Non-pigmented ciliary epithelial cell (primary cell): ENCODE measurements at regions not wholly inside any gene's neighbourhood (a gene's known extent, or its start where the extent isn't known, plus 50 kb on each side); places are given as distances from the start of the nearest gene placed in this dataset.
"Not testable (repeated sequence)": the region's sequence is repeated elsewhere in the genome, so short reads cannot be mapped to it uniquely, and the experiment has no call there.

Experiments
- DNase-seq: peaks from one replicate; pipeline ENCODE4 v3.0.0-alpha.2; 2010; ENCODE audit warnings: low read depth

- DNase-seq = no peak
These were observed 930.3 kb upstream of the ARRDC3 start for GRCh38 chr5:92313385-92313784.

GRCh38 chr5:92309336-92309991 lies 926.3 kb upstream of the ARRDC3 start:
- DNase-seq = peak; percentile 28

- no peak for DNase-seq
These were observed 925.6 kb upstream of the ARRDC3 start for GRCh38 chr5:92308679-92309078.

- not testable (repeated sequence) for DNase-seq
These were observed 919.2 kb upstream of the ARRDC3 start for GRCh38 chr5:92302356-92302755.

GRCh38 chr5:92283521-92283920 lies 900.4 kb upstream of the ARRDC3 start:
- DNase-seq = no peak

GRCh38 chr5:92271750-92272149 lies 888.6 kb upstream of the ARRDC3 start:
- not testable (repeated sequence) for DNase-seq

- DNase-seq = no peak
These were observed 885.2 kb upstream of the ARRDC3 start for GRCh38 chr5:92268343-92268742.

GRCh38 chr5:92267830-92268229 lies 884.7 kb upstream of the ARRDC3 start:
- DNase-seq = no peak

DNA sequence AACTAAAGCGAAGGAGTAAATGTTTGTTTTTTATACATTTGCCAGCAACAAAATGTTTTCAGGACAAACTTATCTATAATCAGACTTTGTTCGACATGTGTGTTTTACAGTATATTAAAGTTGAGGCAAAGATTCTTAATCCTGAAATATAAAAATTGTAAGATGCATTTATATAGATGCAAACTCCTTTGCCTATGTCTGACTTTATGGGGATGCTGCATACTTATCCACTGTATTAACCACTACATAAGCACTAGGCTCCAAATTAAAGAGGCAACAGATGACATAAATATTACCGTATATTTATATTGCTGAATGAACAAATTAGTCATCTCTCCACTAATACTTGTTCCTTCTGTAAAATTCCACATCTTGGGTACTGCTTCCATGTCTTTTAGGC lies 882.7 kb upstream of the ARRDC3 start:
- no peak for DNase-seq

GRCh38 chr5:92255605-92256004 lies 872.5 kb upstream of the ARRDC3 start:
- DNase-seq = not testable (repeated sequence)

DNA sequence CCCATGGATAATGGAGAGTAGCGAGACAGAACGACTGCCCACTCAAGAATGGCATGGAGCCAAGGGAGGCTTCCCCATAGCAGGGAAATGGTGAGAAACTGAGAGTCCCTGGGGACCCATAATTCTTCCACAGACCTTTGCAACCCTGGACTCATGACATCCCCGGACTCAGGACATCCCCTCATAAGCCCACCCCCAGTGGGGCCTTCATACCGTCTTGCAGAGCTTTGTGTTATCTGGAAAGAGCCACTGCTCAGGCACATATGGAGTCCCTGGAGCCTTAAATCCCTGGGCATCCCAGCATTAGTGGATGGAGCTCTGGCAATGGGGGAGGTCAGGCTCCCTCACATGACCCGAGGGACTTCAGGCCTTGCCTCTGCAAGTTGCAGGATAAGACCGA lies 865.4 kb upstream of the ARRDC3 start:
- DNase-seq = no peak

- no peak for DNase-seq
These were observed 859.1 kb upstream of the ARRDC3 start for GRCh38 chr5:92242170-92242569.

GRCh38 chr5:92237896-92238295 lies 854.8 kb upstream of the ARRDC3 start:
- no peak for DNase-seq

- no peak for DNase-seq
These were observed 839.3 kb upstream of the ARRDC3 start for GRCh38 chr5:92222449-92222848.

GRCh38 chr5:92216852-92217251 lies 833.7 kb upstream of the ARRDC3 start:
- DNase-seq = not testable (repeated sequence)

DNA sequence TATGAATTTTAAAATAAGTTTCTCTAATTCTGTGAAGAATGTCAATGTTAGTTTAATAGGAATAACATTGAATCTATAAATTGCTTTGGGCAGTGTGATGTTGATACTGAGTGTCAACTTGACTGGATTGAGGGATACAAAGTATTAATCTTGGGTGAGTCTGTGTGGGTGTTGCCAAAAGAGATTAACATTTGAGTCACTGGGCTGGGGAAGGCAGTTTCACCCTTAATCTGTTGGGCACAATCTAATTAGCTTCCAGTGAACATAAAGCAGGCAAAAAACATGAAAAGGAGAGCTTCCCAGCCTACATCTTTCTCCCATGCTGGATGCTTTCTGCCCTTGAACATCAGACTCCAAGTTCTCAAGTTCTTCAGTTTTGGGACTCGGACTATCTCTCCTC lies 832.0 kb upstream of the ARRDC3 start:
- DNase-seq = no peak

GRCh38 chr5:92208265-92208664 lies 825.1 kb upstream of the ARRDC3 start:
- no peak for DNase-seq

DNA sequence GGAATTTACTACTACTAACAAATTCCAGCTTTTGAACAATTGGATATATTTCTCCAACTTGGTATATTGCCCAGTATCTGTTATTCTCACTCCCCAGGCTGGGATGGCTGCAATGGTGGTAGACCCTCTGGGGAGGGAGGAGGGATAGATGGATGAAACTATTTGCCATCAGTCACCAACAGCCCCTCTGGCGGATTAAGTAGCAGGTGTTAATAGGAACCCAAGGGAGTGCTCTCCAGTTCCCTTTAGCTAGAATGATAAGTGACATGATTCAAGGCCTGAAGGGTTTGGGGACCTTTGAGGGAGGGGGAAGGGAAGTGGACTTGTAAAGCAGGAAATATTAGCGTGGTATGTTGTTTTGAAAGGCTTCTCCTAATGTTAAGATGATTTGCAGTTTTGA lies 824.0 kb upstream of the ARRDC3 start:
- no peak for DNase-seq

- no peak for DNase-seq
These were observed 823.6 kb upstream of the ARRDC3 start for GRCh38 chr5:92206681-92207080.

- not testable (repeated sequence) for DNase-seq
These were observed 815.9 kb upstream of the ARRDC3 start for GRCh38 chr5:92199035-92199434.

- DNase-seq = no peak
These were observed 798.5 kb upstream of the ARRDC3 start for GRCh38 chr5:92181656-92182055.

DNA sequence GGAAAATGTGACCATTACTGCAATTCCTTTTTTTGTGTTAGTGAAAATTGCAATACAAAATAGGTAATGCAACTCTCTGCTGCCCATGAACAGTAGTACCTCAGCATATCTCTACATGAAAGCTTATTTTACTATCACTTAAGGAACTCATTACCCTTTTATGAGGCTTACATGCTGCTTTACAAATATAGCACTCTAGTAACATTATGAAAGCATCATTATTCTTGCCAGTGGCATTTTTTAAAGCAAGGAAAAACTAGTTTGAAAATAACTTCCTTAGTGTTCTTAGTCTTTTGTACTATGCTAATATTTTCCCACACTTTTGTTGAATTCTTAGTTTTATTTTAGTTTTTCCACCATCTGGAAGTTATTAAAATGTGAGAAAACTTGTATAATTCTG lies 797.3 kb upstream of the ARRDC3 start:
- DNase-seq = no peak

DNA sequence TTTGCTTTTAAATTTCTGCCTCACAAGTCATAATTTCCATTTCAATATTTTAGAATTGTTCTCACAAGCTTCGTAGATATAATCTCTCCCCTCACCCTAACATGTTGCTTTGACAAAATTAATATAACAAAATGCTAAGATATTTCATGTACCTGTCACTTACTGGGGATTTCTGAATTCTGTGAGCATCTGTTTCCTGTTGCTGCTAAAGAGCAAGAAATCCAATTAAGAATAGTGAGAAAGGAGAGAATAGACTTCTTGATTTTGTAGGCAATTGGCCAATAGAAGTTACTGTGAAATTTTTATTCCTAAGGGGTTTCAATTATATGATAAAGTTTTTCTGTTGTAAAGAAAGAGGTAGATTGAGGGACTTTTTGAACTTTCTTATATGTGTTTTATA lies 796.5 kb upstream of the ARRDC3 start:
- DNase-seq = no peak

DNA sequence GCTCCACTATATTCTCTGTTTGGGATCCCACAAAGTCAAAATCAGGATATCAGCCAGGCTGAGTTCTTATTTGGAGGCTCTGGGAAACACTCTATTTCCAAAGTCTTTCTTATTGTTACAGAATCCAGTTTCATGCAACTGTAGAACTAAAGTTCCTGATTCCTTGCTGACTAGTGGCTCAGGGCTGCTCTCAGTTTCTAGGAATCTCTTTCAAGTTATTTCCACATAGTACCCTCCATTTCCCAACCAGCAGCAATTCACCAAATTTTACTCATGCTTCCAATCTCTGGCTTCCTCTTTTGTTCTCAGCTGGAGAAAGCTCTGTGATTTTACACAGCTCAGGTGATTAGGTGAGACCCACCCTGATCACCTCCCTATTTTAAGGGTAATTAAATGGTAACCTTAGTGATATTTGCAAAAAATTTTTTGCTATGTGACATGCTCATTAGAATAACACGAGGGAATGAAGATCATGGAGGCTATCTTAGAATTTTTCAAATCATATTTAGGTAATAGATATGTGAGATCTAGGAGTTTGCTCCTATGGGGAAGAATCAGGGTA lies 794.9 kb upstream of the ARRDC3 start:
- no peak for DNase-seq
